ENCODE measurements at regions not wholly inside any gene's neighbourhood (a gene's known extent, or its start where the extent isn't known, plus 50 kb on each side); places are given as distances from the start of the nearest gene placed in this dataset.
"Not testable (repeated sequence)": the region's sequence is repeated elsewhere in the genome, so short reads cannot be mapped to it uniquely, and the experiment has no call there.

GRCh38 chr13:94824601-94825000 lies 112.3 kb upstream of the SOX21 start:
- H3K27ac Mint-ChIP-seq = no peak overlapping the region
- no peaks in the 10 kb centered on the region for H3K4me1 Mint-ChIP-seq (ENCODE audit: low read depth)
- DNase-seq (ENCODE audit: low spot score) = no peak
- H3K4me3 Mint-ChIP-seq = no peak overlapping the region
- no peaks in the 10 kb centered on the region for H3K9me3 Mint-ChIP-seq
- no peaks in the 10 kb centered on the region for H3K36me3 Mint-ChIP-seq (ENCODE audit: low read depth)
- peaks cover 2% of the 10 kb centered on the region for H3K27me3 Mint-ChIP-seq (ENCODE audit: low read depth)

- DNase-seq (ENCODE audit: low spot score) = no peak
- H3K27ac Mint-ChIP-seq = no peak overlapping the region
- no peaks in the 10 kb centered on the region for H3K9me3 Mint-ChIP-seq
- H3K36me3 Mint-ChIP-seq (ENCODE audit: low read depth) = no peaks in the 10 kb centered on the region
- H3K4me1 Mint-ChIP-seq (ENCODE audit: low read depth) = no peaks in the 10 kb centered on the region
- peaks cover 2% of the 10 kb centered on the region for H3K27me3 Mint-ChIP-seq (ENCODE audit: low read depth)
- H3K4me3 Mint-ChIP-seq = no peak overlapping the region
Measured at GRCh38 chr13:94822356-94822755, 110.0 kb upstream of the SOX21 start.

GRCh38 chr13:94816256-94816655 lies 103.9 kb upstream of the SOX21 start:
- Mint-ChIP-seq H3K36me3 (ENCODE audit: low read depth) (no peaks in the 10 kb centered on the region), H3K27me3 (ENCODE audit: low read depth) (no peaks in the 10 kb centered on the region), H3K27ac (no peak overlapping the region), H3K4me1 (ENCODE audit: low read depth) (no peaks in the 10 kb centered on the region), H3K4me3 (no peak overlapping the region), H3K9me3 (no peaks in the 10 kb centered on the region)
- no peak for DNase-seq (ENCODE audit: low spot score)

GRCh38 chr13:94813920-94814475 lies 101.7 kb upstream of the SOX21 start:
- H3K36me3 Mint-ChIP-seq (ENCODE audit: low read depth) = no peaks in the 10 kb centered on the region
- no peaks in the 10 kb centered on the region for H3K9me3 Mint-ChIP-seq
- no peak overlapping the region for H3K4me3 Mint-ChIP-seq
- H3K4me1 Mint-ChIP-seq (ENCODE audit: low read depth) = no peaks in the 10 kb centered on the region
- DNase-seq (ENCODE audit: low spot score) = no peak
- H3K27me3 Mint-ChIP-seq (ENCODE audit: low read depth) = no peaks in the 10 kb centered on the region
- no peak overlapping the region for H3K27ac Mint-ChIP-seq

- Mint-ChIP-seq H3K4me1 (ENCODE audit: low read depth) (no peaks in the 10 kb centered on the region), H3K4me3 (no peak overlapping the region), H3K27ac (no peak overlapping the region), H3K9me3 (no peaks in the 10 kb centered on the region), H3K36me3 (ENCODE audit: low read depth) (no peaks in the 10 kb centered on the region), H3K27me3 (ENCODE audit: low read depth) (no peaks in the 10 kb centered on the region)
- DNase-seq (ENCODE audit: low spot score) = no peak
Measured at GRCh38 chr13:94811753-94812152, 99.4 kb upstream of the SOX21 start.

GRCh38 chr13:94800423-94800822 lies 88.1 kb upstream of the SOX21 start:
- Mint-ChIP-seq H3K9me3 (no peaks in the 10 kb centered on the region), H3K27me3 (ENCODE audit: low read depth) (no peaks in the 10 kb centered on the region), H3K27ac (no peak overlapping the region), H3K36me3 (ENCODE audit: low read depth) (no peaks in the 10 kb centered on the region), H3K4me1 (ENCODE audit: low read depth) (no peaks in the 10 kb centered on the region), H3K4me3 (no peak overlapping the region)
- DNase-seq (ENCODE audit: low spot score) = no peak

- no peaks in the 10 kb centered on the region for H3K4me1 Mint-ChIP-seq (ENCODE audit: low read depth)
- no peaks in the 10 kb centered on the region for H3K27me3 Mint-ChIP-seq (ENCODE audit: low read depth)
- H3K4me3 Mint-ChIP-seq = no peak overlapping the region
- no peaks in the 10 kb centered on the region for H3K9me3 Mint-ChIP-seq
- no peak for DNase-seq (ENCODE audit: low spot score)
- no peaks in the 10 kb centered on the region for H3K36me3 Mint-ChIP-seq (ENCODE audit: low read depth)
- H3K27ac Mint-ChIP-seq = no peak overlapping the region
Measured at GRCh38 chr13:94799299-94799698, 87.0 kb upstream of the SOX21 start.

GRCh38 chr13:94798738-94799137 lies 86.4 kb upstream of the SOX21 start:
- H3K27me3 Mint-ChIP-seq (ENCODE audit: low read depth) = peaks cover 2% of the 10 kb centered on the region
- no peaks in the 10 kb centered on the region for H3K36me3 Mint-ChIP-seq (ENCODE audit: low read depth)
- H3K4me1 Mint-ChIP-seq (ENCODE audit: low read depth) = no peaks in the 10 kb centered on the region
- no peaks in the 10 kb centered on the region for H3K9me3 Mint-ChIP-seq
- H3K27ac Mint-ChIP-seq = no peak overlapping the region
- no peak overlapping the region for H3K4me3 Mint-ChIP-seq
- no peak for DNase-seq (ENCODE audit: low spot score)

GRCh38 chr13:94795292-94795691 lies 82.9 kb upstream of the SOX21 start:
- Mint-ChIP-seq H3K4me1 (ENCODE audit: low read depth) (no peaks in the 10 kb centered on the region), H3K4me3 (no peak overlapping the region), H3K36me3 (ENCODE audit: low read depth) (no peaks in the 10 kb centered on the region), H3K27ac (no peak overlapping the region), H3K27me3 (ENCODE audit: low read depth) (peaks cover 2% of the 10 kb centered on the region), H3K9me3 (no peaks in the 10 kb centered on the region)
- no peak for DNase-seq (ENCODE audit: low spot score)

GRCh38 chr13:94786246-94786645 lies 73.9 kb upstream of the SOX21 start:
- H3K4me1 Mint-ChIP-seq (ENCODE audit: low read depth); H3K27me3 Mint-ChIP-seq (ENCODE audit: low read depth); H3K36me3 Mint-ChIP-seq (ENCODE audit: low read depth); DNase-seq (ENCODE audit: low spot score); H3K4me3 Mint-ChIP-seq; H3K9me3 Mint-ChIP-seq; H3K27ac Mint-ChIP-seq: not testable (repeated sequence)

- Mint-ChIP-seq H3K27me3 (ENCODE audit: low read depth) (no peaks in the 10 kb centered on the region), H3K4me3 (no peak overlapping the region), H3K9me3 (no peaks in the 10 kb centered on the region), H3K36me3 (ENCODE audit: low read depth) (no peaks in the 10 kb centered on the region), H3K27ac (no peak overlapping the region), H3K4me1 (ENCODE audit: low read depth) (no peaks in the 10 kb centered on the region)
- DNase-seq (ENCODE audit: low spot score) = no peak
Measured at GRCh38 chr13:94784066-94784465, 71.7 kb upstream of the SOX21 start.

- no peak for DNase-seq (ENCODE audit: low spot score)
- Mint-ChIP-seq H3K9me3 (no peaks in the 10 kb centered on the region), H3K27me3 (ENCODE audit: low read depth) (no peaks in the 10 kb centered on the region), H3K4me3 (no peak overlapping the region), H3K27ac (no peak overlapping the region), H3K4me1 (ENCODE audit: low read depth) (no peaks in the 10 kb centered on the region), H3K36me3 (ENCODE audit: low read depth) (no peaks in the 10 kb centered on the region)
Measured at GRCh38 chr13:94783489-94783888, 71.1 kb upstream of the SOX21 start.

- Mint-ChIP-seq H3K4me1 (ENCODE audit: low read depth) (no peaks in the 10 kb centered on the region), H3K9me3 (no peaks in the 10 kb centered on the region), H3K36me3 (ENCODE audit: low read depth) (no peaks in the 10 kb centered on the region), H3K4me3 (no peak overlapping the region), H3K27me3 (ENCODE audit: low read depth) (peaks cover 3% of the 10 kb centered on the region), H3K27ac (no peak overlapping the region)
- DNase-seq (ENCODE audit: low spot score) = no peak
Measured at GRCh38 chr13:94780421-94780820, 68.1 kb upstream of the SOX21 start.

- H3K36me3 Mint-ChIP-seq (ENCODE audit: low read depth) = no peaks in the 10 kb centered on the region
- DNase-seq (ENCODE audit: low spot score) = no peak
- H3K9me3 Mint-ChIP-seq = no peaks in the 10 kb centered on the region
- no peak overlapping the region for H3K27ac Mint-ChIP-seq
- no peaks in the 10 kb centered on the region for H3K4me1 Mint-ChIP-seq (ENCODE audit: low read depth)
- H3K27me3 Mint-ChIP-seq (ENCODE audit: low read depth) = peaks cover 5% of the 10 kb centered on the region
- H3K4me3 Mint-ChIP-seq = no peak overlapping the region
Measured at GRCh38 chr13:94778986-94779385, 66.6 kb upstream of the SOX21 start.

GRCh38 chr13:94778585-94778984 lies 66.2 kb upstream of the SOX21 start:
- H3K27me3 Mint-ChIP-seq (ENCODE audit: low read depth) = peaks cover 5% of the 10 kb centered on the region
- DNase-seq (ENCODE audit: low spot score) = no peak
- no peaks in the 10 kb centered on the region for H3K36me3 Mint-ChIP-seq (ENCODE audit: low read depth)
- no peaks in the 10 kb centered on the region for H3K4me1 Mint-ChIP-seq (ENCODE audit: low read depth)
- no peak overlapping the region for H3K4me3 Mint-ChIP-seq
- no peaks in the 10 kb centered on the region for H3K9me3 Mint-ChIP-seq
- H3K27ac Mint-ChIP-seq = no peak overlapping the region
